ENCODE measurements at regions not wholly inside any gene's neighbourhood (a gene's known extent, or its start where the extent isn't known, plus 50 kb on each side); places are given as distances from the start of the nearest gene placed in this dataset.

DNA sequence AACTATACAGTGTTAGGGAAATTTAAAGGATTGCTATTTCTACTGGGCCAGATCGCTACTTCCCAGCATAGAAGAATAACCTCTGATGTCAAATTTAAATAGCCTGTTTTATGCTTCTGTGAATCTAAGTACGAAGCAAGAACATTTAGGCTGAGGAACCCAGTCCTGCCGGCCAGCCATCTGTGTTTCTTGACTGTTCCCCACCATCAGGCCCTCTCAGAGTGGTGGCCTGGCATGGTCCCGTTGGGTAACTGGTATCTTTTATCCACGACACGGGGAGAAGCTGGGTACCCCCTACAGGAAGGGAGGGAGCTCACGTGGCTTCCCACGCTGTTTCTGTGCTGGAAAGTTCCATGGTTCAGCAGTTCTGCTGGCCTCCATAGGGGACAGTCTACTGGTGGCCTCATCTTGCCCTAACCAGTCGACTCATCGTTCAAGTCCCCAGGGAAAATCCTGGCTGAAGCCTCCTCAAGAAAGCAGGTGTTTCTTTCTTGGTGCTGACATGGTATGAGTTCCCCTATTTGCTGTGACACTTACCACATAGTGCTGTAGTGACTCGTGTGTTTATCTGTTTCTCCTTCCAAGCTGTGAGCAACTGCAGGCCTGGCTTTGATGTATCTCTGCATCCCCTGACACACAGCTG lies 201.7 kb upstream of the NLRP1 start:
- TF ChIP-seq, protein P1, sequence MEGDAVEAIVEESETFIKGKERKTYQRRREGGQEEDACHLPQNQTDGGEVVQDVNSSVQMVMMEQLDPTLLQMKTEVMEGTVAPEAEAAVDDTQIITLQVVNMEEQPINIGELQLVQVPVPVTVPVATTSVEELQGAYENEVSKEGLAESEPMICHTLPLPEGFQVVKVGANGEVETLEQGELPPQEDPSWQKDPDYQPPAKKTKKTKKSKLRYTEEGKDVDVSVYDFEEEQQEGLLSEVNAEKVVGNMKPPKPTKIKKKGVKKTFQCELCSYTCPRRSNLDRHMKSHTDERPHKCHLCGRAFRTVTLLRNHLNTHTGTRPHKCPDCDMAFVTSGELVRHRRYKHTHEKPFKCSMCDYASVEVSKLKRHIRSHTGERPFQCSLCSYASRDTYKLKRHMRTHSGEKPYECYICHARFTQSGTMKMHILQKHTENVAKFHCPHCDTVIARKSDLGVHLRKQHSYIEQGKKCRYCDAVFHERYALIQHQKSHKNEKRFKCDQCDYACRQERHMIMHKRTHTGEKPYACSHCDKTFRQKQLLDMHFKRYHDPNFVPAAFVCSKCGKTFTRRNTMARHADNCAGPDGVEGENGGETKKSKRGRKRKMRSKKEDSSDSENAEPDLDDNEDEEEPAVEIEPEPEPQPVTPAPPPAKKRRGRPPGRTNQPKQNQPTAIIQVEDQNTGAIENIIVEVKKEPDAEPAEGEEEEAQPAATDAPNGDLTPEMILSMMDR (IDR thresholded peaks at IDR 0.05; ENCODE audit: low read depth, low read length): no peak
- TF ChIP-seq EZH2phosphoT487 (IDR thresholded peaks at IDR 0.05; ENCODE audit: low read depth): no peak
